ENCODE measurements at regions not wholly inside any gene's neighbourhood (a gene's known extent, or its start where the extent isn't known, plus 50 kb on each side); places are given as distances from the start of the nearest gene placed in this dataset.

DNA sequence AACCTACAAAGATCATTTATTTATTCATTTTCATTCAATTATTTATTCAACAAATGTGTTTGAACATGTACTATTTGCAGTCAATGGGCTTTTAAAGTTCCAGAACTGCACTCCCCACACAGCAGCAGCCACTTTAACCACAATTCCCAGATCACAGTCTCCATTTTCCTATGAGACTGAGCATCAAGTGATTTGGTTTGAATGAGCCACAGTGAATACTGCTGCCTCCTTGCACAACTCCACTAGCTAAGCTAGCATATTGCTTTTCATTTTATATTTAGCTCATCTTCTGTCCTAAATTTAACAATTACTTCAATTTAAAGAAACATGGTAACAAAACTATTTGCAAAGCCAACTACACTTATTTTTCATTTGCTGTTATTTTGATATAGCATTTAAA, 353.4 kb upstream of the VRK2 start (continued):
- TF ChIP-seq, protein P1, sequence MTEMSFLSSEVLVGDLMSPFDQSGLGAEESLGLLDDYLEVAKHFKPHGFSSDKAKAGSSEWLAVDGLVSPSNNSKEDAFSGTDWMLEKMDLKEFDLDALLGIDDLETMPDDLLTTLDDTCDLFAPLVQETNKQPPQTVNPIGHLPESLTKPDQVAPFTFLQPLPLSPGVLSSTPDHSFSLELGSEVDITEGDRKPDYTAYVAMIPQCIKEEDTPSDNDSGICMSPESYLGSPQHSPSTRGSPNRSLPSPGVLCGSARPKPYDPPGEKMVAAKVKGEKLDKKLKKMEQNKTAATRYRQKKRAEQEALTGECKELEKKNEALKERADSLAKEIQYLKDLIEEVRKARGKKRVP (CRISPR knock-in tag; IDR thresholded peaks at IDR 0.05): no peak
- TF ChIP-seq IKZF1 (IDR thresholded peaks at IDR 0.05): no peak

DNA sequence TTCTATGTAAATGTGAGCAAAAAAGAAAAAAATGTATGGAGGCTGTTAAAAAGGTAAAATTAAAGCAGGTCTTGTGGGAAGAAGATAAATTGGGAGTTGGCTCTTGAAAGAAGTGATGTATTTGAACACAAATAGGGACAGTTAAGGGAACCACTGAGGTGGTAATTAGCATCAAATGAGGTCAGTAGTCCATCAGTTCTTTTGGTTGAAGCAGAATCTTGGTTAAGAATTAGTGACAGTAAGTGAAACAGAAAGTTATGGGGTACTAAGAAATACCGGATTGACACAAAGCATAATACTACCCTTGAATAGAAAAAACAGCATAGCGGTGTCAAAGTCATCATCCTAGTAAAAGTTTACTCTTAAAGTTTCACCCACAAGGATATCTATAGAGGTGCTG, 352.6 kb upstream of the VRK2 start:
- Histone ChIP-seq H3K4me1 (ENCODE audit: insufficient read depth, low read length) (no peaks in the 10 kb centered on the region), H3K27me3 (ENCODE audit: control insufficient read depth in 1 of 2, insufficient read depth in 2 of 2, low read length in 2 of 2) (no peaks in the 10 kb centered on the region), H3K9ac (ENCODE audit: insufficient read depth, low read depth, low read length) (no peak overlapping the region), H3K9me3 (ENCODE audit: low read length) (peaks cover 14% of the 10 kb centered on the region), H3K27ac (ENCODE audit: extremely low read length, insufficient read depth, low read length) (no peak overlapping the region), H3K36me3 (replicated peaks in 1 of 2; ENCODE audit: control insufficient read depth in 1 of 2, insufficient read depth in 2 of 2, low read length in 2 of 2) (no peaks in the 10 kb centered on the region), H3K4me3 (replicated peaks in 1 of 3; ENCODE audit: insufficient read depth in 1 of 3, low read depth in 2 of 3, low read length in 3 of 3) (no peak overlapping the region), H3K4me2 (ENCODE audit: low read depth, low read length) (no peak overlapping the region), H4K20me1 (ENCODE audit: insufficient read depth, low read length) (no peaks in the 10 kb centered on the region), H2AFZ (ENCODE audit: low read length) (no peak overlapping the region), H3K79me2 (ENCODE audit: insufficient read depth, low read length) (no peaks in the 10 kb centered on the region)
- intact Hi-C loops (cut with micrococcal nuclease; ENCODE audit: unreplicated experiment) (no loop called here), in situ Hi-C loops (cut with HindIII; ENCODE audit: extremely low pct_ligation_motif_present, low pct_unique_long_range_greater_than_20kb) (no loop called here)
- ChIA-PET POLR2A (no interaction called here), CTCF (ENCODE audit: low intra/inter-chr PET ratio, low total read pairs) (no interaction called here)
- ATAC-seq: no peak
- no peak for FAIRE-seq
- whole genome bisulfite sequencing (ENCODE audit: low lambda C conversion rate): 1% methylated on average over 2 of the region's 2 CpGs
- no TSS peak for BruUV-seq (replicated peaks)
- no peak for DNase-seq (ENCODE audit: low spot score)
- no peak for TF ChIP-seq ZNF782 (CRISPR knock-in tag; IDR thresholded peaks at IDR 0.05; ENCODE audit: borderline replicate concordance)
- TF ChIP-seq, protein P2, sequence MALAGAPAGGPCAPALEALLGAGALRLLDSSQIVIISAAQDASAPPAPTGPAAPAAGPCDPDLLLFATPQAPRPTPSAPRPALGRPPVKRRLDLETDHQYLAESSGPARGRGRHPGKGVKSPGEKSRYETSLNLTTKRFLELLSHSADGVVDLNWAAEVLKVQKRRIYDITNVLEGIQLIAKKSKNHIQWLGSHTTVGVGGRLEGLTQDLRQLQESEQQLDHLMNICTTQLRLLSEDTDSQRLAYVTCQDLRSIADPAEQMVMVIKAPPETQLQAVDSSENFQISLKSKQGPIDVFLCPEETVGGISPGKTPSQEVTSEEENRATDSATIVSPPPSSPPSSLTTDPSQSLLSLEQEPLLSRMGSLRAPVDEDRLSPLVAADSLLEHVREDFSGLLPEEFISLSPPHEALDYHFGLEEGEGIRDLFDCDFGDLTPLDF (CRISPR knock-in tag; IDR thresholded peaks at IDR 0.05): no peak
- no peak for TF ChIP-seq YEATS4 (CRISPR knock-in tag; IDR thresholded peaks at IDR 0.05; ENCODE audit: borderline replicate concordance)
- no peak for TF ChIP-seq ZNF780A (CRISPR knock-in tag; IDR thresholded peaks at IDR 0.05)
- no peak for TF ChIP-seq CBX5 (CRISPR knock-in tag; IDR thresholded peaks at IDR 0.05; ENCODE audit: borderline replicate concordance)
- no peak for TF ChIP-seq NCOA1 (CRISPR knock-in tag; IDR thresholded peaks at IDR 0.05)
- TF ChIP-seq KLF6 (CRISPR knock-in tag; IDR thresholded peaks at IDR 0.05): no peak
- TF ChIP-seq ZNF749 (CRISPR knock-in tag; IDR thresholded peaks at IDR 0.05; ENCODE audit: borderline replicate concordance): no peak
- TF ChIP-seq, protein P3, sequence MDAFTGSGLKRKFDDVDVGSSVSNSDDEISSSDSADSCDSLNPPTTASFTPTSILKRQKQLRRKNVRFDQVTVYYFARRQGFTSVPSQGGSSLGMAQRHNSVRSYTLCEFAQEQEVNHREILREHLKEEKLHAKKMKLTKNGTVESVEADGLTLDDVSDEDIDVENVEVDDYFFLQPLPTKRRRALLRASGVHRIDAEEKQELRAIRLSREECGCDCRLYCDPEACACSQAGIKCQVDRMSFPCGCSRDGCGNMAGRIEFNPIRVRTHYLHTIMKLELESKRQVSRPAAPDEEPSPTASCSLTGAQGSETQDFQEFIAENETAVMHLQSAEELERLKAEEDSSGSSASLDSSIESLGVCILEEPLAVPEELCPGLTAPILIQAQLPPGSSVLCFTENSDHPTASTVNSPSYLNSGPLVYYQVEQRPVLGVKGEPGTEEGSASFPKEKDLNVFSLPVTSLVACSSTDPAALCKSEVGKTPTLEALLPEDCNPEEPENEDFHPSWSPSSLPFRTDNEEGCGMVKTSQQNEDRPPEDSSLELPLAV (CRISPR knock-in tag; conservative IDR thresholded peaks at IDR 0.05; ENCODE audit: low read depth): no peak
- TF ChIP-seq ERF (CRISPR knock-in tag; IDR thresholded peaks at IDR 0.05): no peak
- TF ChIP-seq, protein P4, sequence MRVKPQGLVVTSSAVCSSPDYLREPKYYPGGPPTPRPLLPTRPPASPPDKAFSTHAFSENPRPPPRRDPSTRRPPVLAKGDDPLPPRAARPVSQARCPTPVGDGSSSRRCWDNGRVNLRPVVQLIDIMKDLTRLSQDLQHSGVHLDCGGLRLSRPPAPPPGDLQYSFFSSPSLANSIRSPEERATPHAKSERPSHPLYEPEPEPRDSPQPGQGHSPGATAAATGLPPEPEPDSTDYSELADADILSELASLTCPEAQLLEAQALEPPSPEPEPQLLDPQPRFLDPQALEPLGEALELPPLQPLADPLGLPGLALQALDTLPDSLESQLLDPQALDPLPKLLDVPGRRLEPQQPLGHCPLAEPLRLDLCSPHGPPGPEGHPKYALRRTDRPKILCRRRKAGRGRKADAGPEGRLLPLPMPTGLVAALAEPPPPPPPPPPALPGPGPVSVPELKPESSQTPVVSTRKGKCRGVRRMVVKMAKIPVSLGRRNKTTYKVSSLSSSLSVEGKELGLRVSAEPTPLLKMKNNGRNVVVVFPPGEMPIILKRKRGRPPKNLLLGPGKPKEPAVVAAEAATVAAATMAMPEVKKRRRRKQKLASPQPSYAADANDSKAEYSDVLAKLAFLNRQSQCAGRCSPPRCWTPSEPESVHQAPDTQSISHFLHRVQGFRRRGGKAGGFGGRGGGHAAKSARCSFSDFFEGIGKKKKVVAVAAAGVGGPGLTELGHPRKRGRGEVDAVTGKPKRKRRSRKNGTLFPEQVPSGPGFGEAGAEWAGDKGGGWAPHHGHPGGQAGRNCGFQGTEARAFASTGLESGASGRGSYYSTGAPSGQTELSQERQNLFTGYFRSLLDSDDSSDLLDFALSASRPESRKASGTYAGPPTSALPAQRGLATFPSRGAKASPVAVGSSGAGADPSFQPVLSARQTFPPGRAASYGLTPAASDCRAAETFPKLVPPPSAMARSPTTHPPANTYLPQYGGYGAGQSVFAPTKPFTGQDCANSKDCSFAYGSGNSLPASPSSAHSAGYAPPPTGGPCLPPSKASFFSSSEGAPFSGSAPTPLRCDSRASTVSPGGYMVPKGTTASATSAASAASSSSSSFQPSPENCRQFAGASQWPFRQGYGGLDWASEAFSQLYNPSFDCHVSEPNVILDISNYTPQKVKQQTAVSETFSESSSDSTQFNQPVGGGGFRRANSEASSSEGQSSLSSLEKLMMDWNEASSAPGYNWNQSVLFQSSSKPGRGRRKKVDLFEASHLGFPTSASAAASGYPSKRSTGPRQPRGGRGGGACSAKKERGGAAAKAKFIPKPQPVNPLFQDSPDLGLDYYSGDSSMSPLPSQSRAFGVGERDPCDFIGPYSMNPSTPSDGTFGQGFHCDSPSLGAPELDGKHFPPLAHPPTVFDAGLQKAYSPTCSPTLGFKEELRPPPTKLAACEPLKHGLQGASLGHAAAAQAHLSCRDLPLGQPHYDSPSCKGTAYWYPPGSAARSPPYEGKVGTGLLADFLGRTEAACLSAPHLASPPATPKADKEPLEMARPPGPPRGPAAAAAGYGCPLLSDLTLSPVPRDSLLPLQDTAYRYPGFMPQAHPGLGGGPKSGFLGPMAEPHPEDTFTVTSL (CRISPR knock-in tag; IDR thresholded peaks at IDR 0.05; ENCODE audit: borderline replicate concordance): no peak
